Heart left ventricle (tissue), 13 donors: ENCODE measurements at regions not wholly inside any gene's neighbourhood (a gene's known extent, or its start where the extent isn't known, plus 50 kb on each side); places are given as distances from the start of the nearest gene placed in this dataset.

Source experiments
- CTCF ChIP-seq, 12 donors: fragments of 200-600 bp; sonication (generic) in 4 of 12; IDR thresholded peaks; one replicate each; pipeline versions ENCODE4 v1.5.0 to v1.8.0; 2018 to 2022; ENCODE audit warnings: antibody characterized with exemption in 12 of 12, mild to moderate bottlenecking in 5 of 12
- POLR2A ChIP-seq, 2 donors: fragments of 450-650 bp; IDR thresholded peaks; one replicate each; pipeline ENCODE4 v1.6.1; 2017; ENCODE audit warnings: antibody characterized with exemption in 2 of 2, mild to moderate bottlenecking in 2 of 2, moderate library complexity in 2 of 2
- donor health status: ischemic (EF 13 %, LVEDD 7.1; RV severe dilation, severe dysfunction).
- donor health status: DM: no; HTN: yes; CAD: no.
- donor health status: DM: no; HTN: no; CAD: no.
- donor health status: ischemic (EF 25% LVEDD 6.9; RV normal size, moderate dysfunction).
- donor health status: ischemic (EF 25% LVEDD 5.7; RV mildly dilated, moderate dysfunction).
- donor health status: ischemic (EF 35%, LVEDD 5.7; RV mildly dilated, moderate dysfunction).
- donor health status: nonischemic (EF 11% LVEDD 7.7; RV severe dilation, severe dysfunction).
- donor health status: DM: yes; HTN: yes; CAD: no.
- donor health status: PGD.
- donor health status: ischemic (EF 29% LVEDD 5.4; RV normal size, mild dysfunction).
- donor health status: nonischemic (EF 23%, LVEDD 6.1; RV moderate dilation, normal function).

GRCh38 chr20:53734006-53734688 is 140.5 kb upstream of the ZNF217 start:
- TF ChIP-seq CTCF (IDR thresholded peaks at IDR 0.05) (no peak), POLR2A (IDR thresholded peaks at IDR 0.05) (no peak)
